ENCODE measurements at regions not wholly inside any gene's neighbourhood (a gene's known extent, or its start where the extent isn't known, plus 50 kb on each side); places are given as distances from the start of the nearest gene placed in this dataset.

DNA sequence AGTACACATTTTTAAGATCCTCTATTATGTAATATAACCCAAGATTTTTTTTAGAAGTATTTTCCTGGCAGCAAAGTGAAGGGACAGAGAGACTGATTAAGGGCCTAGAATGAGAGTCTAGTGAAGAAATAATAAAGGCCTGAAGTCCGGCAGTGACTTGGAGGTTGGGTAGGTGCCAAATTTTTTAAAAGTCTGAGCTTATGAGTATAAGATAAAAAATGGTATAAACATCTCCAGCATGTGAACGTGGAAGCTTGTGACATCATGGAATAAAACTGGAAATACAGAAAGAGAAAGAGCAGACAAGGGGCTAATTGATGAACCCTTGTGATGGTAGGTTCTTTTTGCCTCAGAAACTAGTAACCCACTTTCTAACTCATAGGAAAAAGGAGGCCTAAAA is 174.6 kb downstream of the SUCLA2 start:
- DNase-seq: no peak

DNA sequence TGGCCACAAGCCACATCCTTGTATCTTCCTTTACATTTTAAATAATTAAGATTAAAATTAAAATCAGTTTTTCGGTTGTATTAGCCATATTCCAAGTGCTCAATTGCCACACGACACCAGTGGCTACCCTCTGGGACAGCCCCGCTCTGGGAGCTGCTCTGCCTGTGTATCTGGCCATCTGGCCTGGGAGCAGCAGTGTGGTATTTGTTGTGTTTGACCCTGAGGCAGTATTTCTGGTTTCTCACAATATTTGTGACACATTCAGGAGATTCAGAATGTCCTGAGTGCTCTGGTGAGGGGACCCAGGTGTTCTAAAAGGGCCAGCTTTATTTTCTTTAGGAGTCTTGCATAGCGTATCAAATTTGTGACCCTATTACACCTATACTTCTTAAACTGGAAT is 179.0 kb downstream of the SUCLA2 start:
- DNase-seq: no peak

DNA sequence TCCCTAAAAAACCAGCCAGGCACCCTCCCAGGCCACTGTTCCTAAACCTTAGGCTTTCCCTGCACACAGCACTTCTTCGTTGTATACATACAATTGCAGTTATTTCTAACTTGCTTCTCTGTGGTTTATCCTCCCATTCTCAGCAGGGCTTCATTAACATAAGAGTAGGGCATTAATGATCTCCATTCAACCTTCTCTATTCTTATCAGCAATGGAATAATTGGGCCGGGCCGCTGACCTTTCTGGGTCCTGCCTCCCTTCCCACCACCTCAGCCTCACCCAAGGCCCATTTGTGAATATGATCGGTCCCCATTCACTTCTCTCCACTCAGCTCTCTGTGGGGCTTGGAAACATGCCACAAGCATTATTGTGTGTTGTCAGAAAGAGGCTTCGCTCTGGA is 184.2 kb downstream of the SUCLA2 start:
- no peak for DNase-seq

- DNase-seq: no peak
These were observed 187.4 kb downstream of the SUCLA2 start for GRCh38 chr13:47813718-47814117.

DNA sequence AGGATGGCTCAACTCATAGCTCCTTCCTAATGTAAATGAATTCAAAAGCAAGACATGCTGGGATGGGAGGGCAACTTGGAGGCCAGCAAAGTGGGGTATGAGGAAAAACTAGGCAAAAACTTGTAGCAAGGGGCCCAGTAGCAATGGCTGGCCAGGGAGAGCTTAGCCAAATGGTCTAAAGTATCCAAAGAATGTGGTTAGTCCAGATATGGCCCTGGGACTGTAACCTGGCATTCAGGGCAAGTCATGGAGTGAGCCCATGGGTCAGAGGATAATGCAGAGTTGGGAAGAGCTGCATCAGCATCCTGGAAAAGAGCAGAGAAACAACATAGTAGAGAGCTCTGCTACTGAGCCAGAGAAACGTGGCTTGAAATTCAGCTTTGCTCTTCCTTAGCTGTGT is 191.7 kb downstream of the SUCLA2 start:
- DNase-seq: no peak

DNA sequence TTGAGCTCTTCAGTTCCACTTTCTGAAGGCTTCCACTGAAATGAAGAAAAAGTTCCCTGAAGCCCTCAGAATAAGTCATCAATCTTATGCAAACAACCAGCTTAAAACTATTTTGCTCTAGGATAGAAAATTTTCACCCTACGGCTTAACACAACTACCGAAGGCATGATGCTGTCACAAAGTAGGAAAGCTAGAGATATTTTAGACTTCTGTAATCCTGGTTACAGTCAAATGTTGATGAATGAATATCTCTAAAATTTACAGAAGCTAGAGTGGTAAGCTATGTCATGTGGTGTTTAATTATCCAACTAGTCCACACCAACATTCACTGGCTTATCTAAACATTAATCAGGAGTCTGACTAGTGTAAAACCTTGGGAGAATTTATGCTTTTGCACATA is 197.9 kb downstream of the SUCLA2 start:
- DNase-seq: no peak

- DNase-seq: no peak
These were observed 199.5 kb downstream of the SUCLA2 start for GRCh38 chr13:47801555-47801954.

- no peak for DNase-seq
These were observed 200.5 kb downstream of the SUCLA2 start for GRCh38 chr13:47800593-47800992.

DNA sequence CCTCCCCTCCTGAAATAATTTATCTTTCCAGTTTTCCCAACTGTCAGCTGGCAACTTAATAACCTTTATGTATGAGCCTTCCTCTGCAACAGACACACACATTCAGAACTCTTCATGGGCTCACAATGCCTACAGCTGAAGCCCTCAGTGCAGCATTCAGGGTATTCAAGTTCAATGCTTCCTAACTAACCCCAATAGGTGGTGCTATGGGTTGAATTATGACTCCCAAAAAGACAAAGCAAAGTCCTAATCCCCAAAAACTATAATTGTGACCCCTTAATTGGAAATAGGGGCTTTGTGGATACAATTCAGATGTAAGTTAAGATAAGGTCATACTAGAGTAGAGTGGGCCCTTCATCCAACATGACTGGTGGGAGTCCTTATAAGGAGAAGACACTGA is 202.2 kb downstream of the SUCLA2 start:
- no peak for DNase-seq

DNA sequence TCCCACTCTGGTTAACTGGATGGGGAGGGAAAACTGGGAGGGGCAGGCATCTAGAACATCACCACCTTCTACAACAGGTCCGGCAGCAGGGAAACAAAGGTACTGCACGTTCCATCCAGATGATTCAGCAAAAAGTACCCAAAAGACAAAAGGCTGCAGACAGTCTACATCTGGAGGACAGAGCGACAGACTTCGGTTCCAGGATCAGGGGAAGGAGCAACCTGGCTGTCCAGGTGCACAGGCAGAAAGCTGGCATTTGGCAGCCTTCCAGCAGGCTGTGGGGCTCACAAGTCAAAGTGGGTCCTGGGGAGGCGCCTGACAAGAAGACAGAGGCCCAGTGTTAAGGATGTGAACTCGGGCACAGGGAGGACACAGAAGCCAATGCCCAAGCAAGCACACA is 202.9 kb downstream of the SUCLA2 start:
- DNase-seq: no peak

- no peak for DNase-seq
These were observed 204.3 kb downstream of the SUCLA2 start for GRCh38 chr13:47796816-47797215.

- DNase-seq: no peak
These were observed 206.1 kb downstream of the SUCLA2 start for GRCh38 chr13:47794963-47795362.

GRCh38 chr13:47790755-47791154 is 210.3 kb downstream of the SUCLA2 start:
- DNase-seq: no peak

- DNase-seq: no peak
These were observed 212.2 kb downstream of the SUCLA2 start for GRCh38 chr13:47788844-47789243.

GRCh38 chr13:47774671-47774994 is 226.4 kb downstream of the SUCLA2 start:
- no peak for DNase-seq

DNA sequence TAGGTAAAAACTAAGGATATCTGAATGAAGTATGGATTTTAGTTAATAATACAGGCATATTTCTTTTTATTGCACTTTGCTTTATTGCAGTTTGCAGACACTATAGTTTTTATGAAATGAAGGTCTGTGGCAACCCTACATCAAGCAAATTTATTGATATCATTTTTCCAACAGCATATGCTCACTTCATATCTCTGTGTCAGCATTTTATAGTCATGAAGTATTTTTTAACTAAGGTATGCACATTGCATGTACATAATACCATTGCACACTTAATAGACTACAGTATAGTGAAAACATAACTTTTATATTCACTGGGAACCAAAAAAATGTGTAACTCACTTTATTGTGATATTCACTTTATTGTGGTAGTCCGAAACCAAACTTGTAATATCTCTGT is 236.3 kb downstream of the SUCLA2 start:
- DNase-seq: no peak

DNA sequence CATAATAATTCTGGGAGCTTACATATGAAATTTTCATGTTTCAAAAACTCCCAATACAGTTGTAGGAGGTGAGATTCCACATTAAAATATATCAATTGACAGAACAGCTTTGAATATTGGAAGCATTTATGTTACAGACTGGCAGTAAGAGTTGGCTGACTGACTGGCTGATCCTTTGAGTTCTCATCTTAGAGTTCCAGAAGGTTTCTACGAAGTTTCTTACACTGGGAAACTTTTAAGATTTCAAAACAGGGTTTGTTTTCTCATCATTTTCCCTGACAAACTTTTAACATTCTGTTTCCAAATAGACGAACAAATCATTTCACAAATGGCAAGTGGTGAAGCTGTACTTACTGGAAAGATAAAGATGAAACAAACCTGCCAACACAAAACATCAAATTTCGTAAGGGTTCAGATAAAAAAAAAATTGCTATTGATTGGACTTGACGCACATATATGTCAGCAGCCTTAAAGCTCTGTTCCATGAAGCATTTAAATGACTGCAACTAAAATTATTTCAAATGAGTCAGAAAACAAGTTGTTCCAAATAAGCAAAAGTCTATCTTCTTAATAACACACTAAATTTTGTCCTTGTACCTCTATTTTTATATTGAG is 243.5 kb downstream of the SUCLA2 start:
- DNase-seq: no peak

- DNase-seq: no peak
These were observed 253.2 kb downstream of the SUCLA2 start for GRCh38 chr13:47747901-47748300.

DNA sequence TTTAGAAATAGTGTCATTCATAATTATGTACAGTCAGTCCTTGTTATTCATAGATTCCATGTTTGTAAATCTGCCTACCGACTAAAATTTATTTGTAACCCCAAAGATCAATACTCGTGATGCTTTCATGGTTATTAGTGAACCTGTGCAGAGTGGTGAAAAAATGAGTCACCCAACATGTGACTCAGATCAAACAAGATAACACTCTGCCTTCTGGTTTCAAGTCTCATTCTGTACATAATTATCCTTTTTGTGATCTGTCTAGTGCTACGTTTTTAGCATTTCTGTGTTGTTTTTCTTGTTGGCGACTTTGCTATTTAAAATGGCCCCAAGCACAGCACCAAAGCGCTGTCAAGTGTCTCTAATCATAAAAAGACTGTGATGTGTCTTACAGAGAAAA is 274.7 kb downstream of the SUCLA2 start:
- DNase-seq: no peak

DNA sequence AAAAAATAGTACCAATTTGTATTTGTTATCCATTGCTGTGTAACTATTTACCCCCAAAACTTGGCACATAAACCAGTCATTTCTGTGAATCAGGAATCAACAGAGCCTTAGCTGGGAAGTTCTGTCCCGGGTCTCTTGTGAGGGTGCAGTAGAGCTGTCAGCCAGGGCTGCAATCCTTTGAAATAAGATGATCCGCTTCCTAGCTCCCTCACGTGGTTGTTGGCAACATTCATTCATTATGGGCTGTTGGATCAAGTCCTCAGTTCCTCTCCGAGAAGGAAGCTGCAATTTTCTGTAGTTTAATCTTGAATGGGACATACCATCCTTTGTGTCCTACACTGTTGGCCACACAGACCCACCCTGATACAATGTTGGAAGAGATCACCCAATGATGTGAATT is 277.2 kb downstream of the SUCLA2 start:
- no peak for DNase-seq

DNA sequence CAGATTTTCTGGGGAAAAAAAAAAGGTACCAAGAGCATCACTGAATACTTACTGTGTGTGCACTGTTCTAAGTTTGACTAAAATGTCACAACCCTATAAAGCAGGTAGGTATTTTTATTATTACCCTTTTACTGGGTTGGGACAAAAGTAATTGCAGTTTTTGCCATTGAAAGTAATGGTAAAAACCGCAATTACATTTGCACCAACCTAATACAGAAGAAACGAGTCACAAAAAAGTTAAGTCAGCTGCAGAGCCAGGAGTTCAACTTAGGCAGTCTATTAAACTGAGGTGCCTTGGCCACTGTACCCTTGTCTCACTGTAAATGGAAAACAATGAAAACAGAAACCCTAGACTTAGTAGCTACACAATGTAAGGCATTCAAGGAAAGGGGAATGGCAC is 281.9 kb downstream of the SUCLA2 start:
- DNase-seq: no peak

GRCh38 chr13:47718556-47718955 is 282.5 kb downstream of the SUCLA2 start:
- DNase-seq: no peak

DNA sequence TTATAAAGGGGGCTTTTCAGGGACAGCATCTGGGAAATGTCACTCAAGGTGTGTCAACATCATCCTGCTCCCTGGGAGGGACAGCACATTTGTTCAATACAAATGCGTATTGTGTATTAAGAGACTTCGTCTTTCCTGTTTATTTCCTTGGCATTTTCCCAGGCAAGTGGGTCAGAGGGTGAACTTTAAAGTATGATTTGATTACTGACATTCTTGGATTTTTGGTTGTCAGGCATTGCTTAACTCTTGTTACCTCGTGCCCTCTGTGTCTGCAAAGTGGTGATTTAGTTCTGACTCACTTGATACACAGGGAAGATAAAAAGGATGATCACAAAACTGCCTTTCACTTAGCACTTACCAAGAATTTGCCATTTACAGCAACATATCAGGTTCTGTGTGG is 292.7 kb downstream of the SUCLA2 start:
- DNase-seq: no peak

GRCh38 chr13:47707414-47707813 is 293.7 kb downstream of the SUCLA2 start:
- DNase-seq: no peak

DNA sequence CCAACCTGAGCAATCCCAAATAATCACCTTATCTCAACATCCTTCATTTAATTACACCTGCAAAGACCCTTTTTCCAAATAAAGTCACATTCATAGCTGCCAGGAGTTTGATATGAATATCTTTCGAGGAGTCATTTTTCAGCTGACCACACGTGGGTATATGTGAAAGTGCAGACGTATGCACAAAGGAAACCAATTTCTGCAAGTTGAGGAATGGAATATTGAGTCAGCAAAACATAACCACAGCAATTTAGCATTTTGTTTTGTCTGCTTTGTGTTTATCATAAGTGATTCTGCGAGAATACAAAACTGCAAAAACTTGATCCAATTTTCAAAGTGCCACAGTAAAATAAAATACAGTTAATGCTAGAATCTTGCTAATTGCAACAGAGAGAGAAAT is 295.9 kb downstream of the SUCLA2 start:
- no peak for DNase-seq

DNA sequence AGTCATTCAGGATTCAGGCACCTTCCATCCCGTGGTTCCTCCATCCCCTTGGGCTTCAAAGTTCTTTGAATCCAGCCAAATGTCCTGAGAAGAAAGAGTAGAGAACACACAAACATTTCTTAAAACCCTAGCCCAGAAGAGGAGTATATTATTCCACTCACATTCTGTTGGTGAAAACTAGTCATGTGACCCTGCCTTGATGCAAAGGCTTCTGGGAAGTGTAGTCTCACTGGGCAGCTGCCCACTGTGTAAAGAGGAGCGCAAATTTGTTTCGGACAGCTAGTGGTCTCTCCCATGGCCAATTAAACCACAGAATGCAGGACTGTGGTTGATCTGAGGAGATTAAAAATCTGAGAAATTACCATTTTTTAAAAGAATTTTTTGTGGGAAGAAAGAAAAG is 304.4 kb downstream of the SUCLA2 start:
- no peak for DNase-seq
